IMR-90 (cell line): ENCODE measurements at regions not wholly inside any gene's neighbourhood (a gene's known extent, or its start where the extent isn't known, plus 50 kb on each side); places are given as distances from the start of the nearest gene placed in this dataset.

Source experiments
- ATAC-seq: fragments of 200-7000 bp; cut with Tn5 transposase; 2 replicates; pipeline ENCODE4 v1.9.1; 2020; ENCODE audit warnings: low read depth, mild to moderate bottlenecking, moderate library complexity
- BruUV-seq: library from RNA; stranded (reverse); fragments of 400-500 nt; replicated peaks from 2 replicates; lab custom pipeline; 2021; lab: Mats Ljungman, UMichigan
- CTCF ChIA-PET: fragments of 300-600 bp; formaldehyde crosslinking; extraction: SDS; loops from one replicate; lab custom pipeline; 2021; ENCODE audit warnings: antibody characterized with exemption; lab: Yijun Ruan, JAX
- POLR2A ChIA-PET: fragments of 300-600 bp; sonication (Branson Sonifier 250); formaldehyde crosslinking; loops from one replicate; lab custom pipeline; 2022; ENCODE audit warnings: antibody characterized with exemption; ENCODE audit not compliant: unreplicated experiment; lab: Charles Lee
- DNase-seq: peaks from one replicate; pipeline ENCODE4 v3.0.0; 2013
- H2AFZ ChIP-seq: replicated peaks from 2 replicates; pipeline ENCODE3; 2013; ENCODE audit warnings: low read length, mild to moderate bottlenecking; ENCODE audit not compliant: poor library complexity
- H2AK5ac ChIP-seq: 2 replicates; pipeline ENCODE4 v1.6.1; 2013; ENCODE audit warnings: low read depth, low read length, inconsistent platforms
- H2AK9ac ChIP-seq: replicated peaks from 2 replicates; pipeline ENCODE3; 2013; ENCODE audit warnings: mild to moderate bottlenecking, low read depth, low read length, moderate library complexity; ENCODE audit not compliant: poor library complexity
- H2BK120ac ChIP-seq: 2 replicates; pipeline ENCODE4 v1.6.1; 2013; ENCODE audit warnings: low read depth, low read length, inconsistent platforms
- H2BK15ac ChIP-seq: 3 replicates; pipeline ENCODE4 v1.6.1; 2013; ENCODE audit warnings: low read depth, low read length, inconsistent platforms
- H2BK20ac ChIP-seq: 2 replicates; pipeline ENCODE4 v1.6.1; 2013; ENCODE audit warnings: low read depth, mild to moderate bottlenecking, inconsistent platforms, low read length, moderate library complexity
- H2BK5ac ChIP-seq: 2 replicates; pipeline ENCODE4 v1.6.1; 2013; ENCODE audit warnings: mild to moderate bottlenecking, low read depth, low read length, inconsistent platforms; ENCODE audit not compliant: poor library complexity, severe bottlenecking
- H3K14ac ChIP-seq: replicated peaks from 2 replicates; pipeline ENCODE4 v1.6.1; 2013; ENCODE audit warnings: low read depth, low read length, inconsistent platforms
- H3K18ac ChIP-seq: 2 replicates; pipeline ENCODE4 v1.6.1; 2013; ENCODE audit warnings: low read depth, low read length, control low read depth
- H3K23ac ChIP-seq: 2 replicates; pipeline ENCODE4 v1.6.1; 2013; ENCODE audit warnings: low read depth, low read length, inconsistent platforms
- H3K27ac ChIP-seq: 2 replicates; pipeline ENCODE4 v1.5.1; 2013; ENCODE audit warnings: mild to moderate bottlenecking, control low read depth, low read length; ENCODE audit not compliant: insufficient read depth
- H3K27me3 ChIP-seq: 2 replicates; pipeline ENCODE4 v1.6.1; 2013; ENCODE audit warnings: low read length; ENCODE audit not compliant: control insufficient read depth, insufficient read depth
- H3K36me3 ChIP-seq: 2 replicates; pipeline ENCODE4 v1.6.1; 2013; ENCODE audit warnings: low read length, mixed read lengths; ENCODE audit not compliant: control insufficient read depth, insufficient read depth
- H3K4ac ChIP-seq: 2 replicates; pipeline ENCODE4 v1.6.1; 2013; ENCODE audit warnings: low read depth, low read length, inconsistent platforms
- H3K4me1 ChIP-seq: 2 replicates; pipeline ENCODE4 v1.6.1; 2013; ENCODE audit warnings: low read length, mixed read lengths; ENCODE audit not compliant: control insufficient read depth, insufficient read depth
- H3K4me2 ChIP-seq: 2 replicates; pipeline ENCODE4 v1.6.1; 2013; ENCODE audit warnings: low read depth, mild to moderate bottlenecking, control low read depth, low read length, moderate library complexity
- H3K4me3 ChIP-seq: 2 replicates; pipeline ENCODE4 v1.5.1; 2013; ENCODE audit warnings: low read depth, mild to moderate bottlenecking, control low read depth, low read length, moderate library complexity; ENCODE audit not compliant: insufficient read depth
- H3K56ac ChIP-seq: 2 replicates; pipeline ENCODE4 v1.6.1; 2013; ENCODE audit warnings: low read length, inconsistent platforms; ENCODE audit not compliant: insufficient read depth; ENCODE audit errors: extremely low read depth
- H3K79me1 ChIP-seq, 2 experiments: 2 replicates each; pipeline ENCODE4 v1.6.1; 2013; ENCODE audit warnings: low read length in 2 of 2, inconsistent platforms in 1 of 2, low read depth in 1 of 2
- H3K9ac ChIP-seq: 2 replicates; pipeline ENCODE4 v1.6.1; 2013; ENCODE audit warnings: low read depth, low read length, control low read depth
- H3K9me1 ChIP-seq: 2 replicates; pipeline ENCODE4 v1.6.1; 2013; ENCODE audit warnings: low read length, inconsistent platforms; ENCODE audit not compliant: insufficient read depth
- H3K9me3 ChIP-seq: 2 replicates; pipeline ENCODE4 v1.6.1; 2013; ENCODE audit warnings: low read length; ENCODE audit not compliant: control insufficient read depth, insufficient read depth
- H4K20me1 ChIP-seq: 2 replicates; pipeline ENCODE4 v1.6.1; 2013; ENCODE audit warnings: low read length, inconsistent platforms; ENCODE audit not compliant: insufficient read depth
- H4K5ac ChIP-seq: 2 replicates; pipeline ENCODE4 v1.6.1; 2013; ENCODE audit warnings: mild to moderate bottlenecking, low read depth, low read length, control low read depth
- H4K8ac ChIP-seq, 2 experiments: 2 replicates each; pipeline ENCODE4 v1.6.1; 2013; ENCODE audit warnings: low read depth in 2 of 2, low read length in 2 of 2, control low read depth in 1 of 2, inconsistent platforms in 1 of 2
- H4K91ac ChIP-seq: 2 replicates; pipeline ENCODE4 v1.6.1; 2013; ENCODE audit warnings: low read depth, low read length, inconsistent platforms; ENCODE audit not compliant: insufficient read depth
- CEBPB ChIP-seq: IDR thresholded peaks from 2 replicates; pipeline ENCODE4 v1.6.1; 2012; ENCODE audit warnings: low read depth, low read length, improper control_type of control experiment
- NFE2L2 ChIP-seq: fragments of 150-350 bp; IDR thresholded peaks from 2 replicates; pipeline ENCODE4 v1.6.1; 2016; ENCODE audit warnings: low read depth, mild to moderate bottlenecking, low read length
- WGBS, 2 experiments: methylation state at CpG; one replicate each; pipeline versions ENCODE4 v1.1.5 to v1.1.7; 2013; ENCODE audit warnings: missing lambda C conversion rate in 2 of 2; ENCODE audit not compliant: insufficient read length in 1 of 2; ENCODE audit errors: extremely low coverage in 2 of 2; 5-methylcytosine and 5-hydroxymethylcytosine counted together
- dilution Hi-C: fragments of 300-500 bp; cut with HindIII; formaldehyde crosslinking; loops from one replicate; pipeline ENCODE4 v1.14.3; 2018; ENCODE audit warnings: low sequenced_read_pairs; ENCODE audit not compliant: unreplicated experiment
- in situ Hi-C: fragments of 300-500 bp; cut with MboI; formaldehyde crosslinking; loops from 3 replicates; pipeline ENCODE4 v1.14.3; 2019; ENCODE audit warnings: low sequenced_read_pairs, inconsistent platforms, mixed read lengths
- intact Hi-C: fragments of 100-400 bp; cut with micrococcal nuclease; formaldehyde crosslinking; loops from 2 replicates; pipeline ENCODE4 v1.10.0; 2022

DNA sequence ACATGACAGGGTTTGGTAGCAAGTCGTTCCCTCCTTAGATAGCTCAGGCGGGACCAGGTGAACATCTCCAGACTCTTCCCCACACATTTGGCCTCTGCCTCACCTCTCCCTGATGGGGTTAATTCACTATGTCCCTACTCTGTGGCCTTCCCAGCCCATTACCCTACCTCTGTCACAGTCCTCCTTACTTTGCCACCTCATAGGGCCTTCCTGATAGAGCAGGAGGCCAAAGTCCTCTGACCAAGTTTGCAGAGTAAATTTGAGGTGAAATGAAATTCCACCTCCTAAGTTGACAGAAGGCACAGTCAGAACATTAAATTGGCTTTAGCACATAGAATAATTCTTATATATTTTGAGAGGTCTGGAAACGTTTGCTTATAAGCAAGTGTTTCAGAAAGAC is 53.1 kb upstream of the ARMC2 start:
- Histone ChIP-seq H3K27me3 (no peaks in the 10 kb centered on the region; the same call in 1 of the 2 replicates), H2BK15ac (no peak overlapping the region), H2BK120ac (no peak overlapping the region), H3K18ac (no peak overlapping the region), H3K4me3 (no peak overlapping the region), H3K14ac (no peak overlapping the region), H3K4ac (no peak overlapping the region), H4K91ac (no peak overlapping the region), H3K4me2 (no peak overlapping the region), H3K27ac (no peak overlapping the region), H3K9me1 (peaks cover 3% of the 10 kb centered on the region; the same call in 1 of the 2 replicates), H4K8ac (no peak overlapping the region), H2BK5ac (no peak overlapping the region), H3K56ac (no peak overlapping the region), H3K9me3 (no peaks in the 10 kb centered on the region), H3K79me1 (no peaks in the 10 kb centered on the region), H3K9ac (no peak overlapping the region), H3K23ac (no peak overlapping the region), H2AK9ac (no peak overlapping the region), H2AK5ac (no peak overlapping the region), H3K36me3 (no peaks in the 10 kb centered on the region), H4K20me1 (no peaks in the 10 kb centered on the region), H2AFZ (no peak overlapping the region), H4K5ac (no peak overlapping the region), H3K4me1 (peaks cover 5% of the 10 kb centered on the region), H2BK20ac (no peak overlapping the region)
- no peak for TF ChIP-seq CEBPB
- TF ChIP-seq NFE2L2, result no peak
- ChIA-PET CTCF (interaction anchor here (0.5 kb wide), 1 partner anchor 98 kb away, joined by 3 read pairs; no protein-coding TSS in a partner anchor), POLR2A (no interaction called here)
- intact Hi-C loops, result no loop called here
- no TSS peak for BruUV-seq
- DNase-seq (no peak), ATAC-seq (no peak)
- 83% methylated on average over 1 of the region's 3 CpGs; no CpG with 5 or more reads in 1 of the 2 experiments for WGBS, 2 experiments
- dilution Hi-C loops, result no loop called here
- in situ Hi-C loops, result no loop called here
